T-helper 1 cell (primary cell): ENCODE measurements at regions not wholly inside any gene's neighbourhood (a gene's known extent, or its start where the extent isn't known, plus 50 kb on each side); places are given as distances from the start of the nearest gene placed in this dataset.

Experiments
- DNase-seq, 5 donors: peaks; one replicate each; pipeline ENCODE4 v3.0.0-alpha.2; 2012 to 2020

GRCh38 chr4:171759274-171759673 is 53.9 kb upstream of the GALNTL6 start:
- DNase-seq = no peak

- DNase-seq = no peak
Measured at GRCh38 chr4:171751538-171751937, 61.7 kb upstream of the GALNTL6 start.

GRCh38 chr4:171746418-171746817 is 66.8 kb upstream of the GALNTL6 start:
- DNase-seq = no peak

- no peak for DNase-seq
Measured at GRCh38 chr4:171742436-171742835, 70.8 kb upstream of the GALNTL6 start.

- DNase-seq = no peak
Measured at GRCh38 chr4:171727185-171727584, 86.0 kb upstream of the GALNTL6 start.

GRCh38 chr4:171721937-171722336 is 91.3 kb upstream of the GALNTL6 start:
- DNase-seq = no peak

- DNase-seq = no peak
Measured at GRCh38 chr4:171719691-171720090, 93.5 kb upstream of the GALNTL6 start.

GRCh38 chr4:171718665-171719064 is 94.5 kb upstream of the GALNTL6 start:
- no peak for DNase-seq

- DNase-seq = no peak
Measured at GRCh38 chr4:171718069-171718468, 95.1 kb upstream of the GALNTL6 start.

- no peak for DNase-seq
Measured at GRCh38 chr4:171717231-171717741, 95.9 kb upstream of the GALNTL6 start.

- DNase-seq = no peak
Measured at GRCh38 chr4:171715973-171716372, 97.2 kb upstream of the GALNTL6 start.

GRCh38 chr4:171714791-171715454 is 98.3 kb upstream of the GALNTL6 start:
- no peak for DNase-seq

- DNase-seq = no peak
Measured at GRCh38 chr4:171710743-171711142, 102.5 kb upstream of the GALNTL6 start.

GRCh38 chr4:171676555-171677215 is 136.5 kb upstream of the GALNTL6 start:
- DNase-seq = no peak

- no peak for DNase-seq
Measured at GRCh38 chr4:171674781-171675180, 138.4 kb upstream of the GALNTL6 start.

- DNase-seq = no peak
Measured at GRCh38 chr4:171668403-171668802, 144.8 kb upstream of the GALNTL6 start.

GRCh38 chr4:171667906-171668305 is 145.3 kb upstream of the GALNTL6 start:
- DNase-seq = no peak

- no peak for DNase-seq
Measured at GRCh38 chr4:171651071-171651470, 162.1 kb upstream of the GALNTL6 start.

GRCh38 chr4:171650543-171650942 is 162.7 kb upstream of the GALNTL6 start:
- no peak for DNase-seq

- no peak for DNase-seq
Measured at GRCh38 chr4:171648926-171649325, 164.3 kb upstream of the GALNTL6 start.

- DNase-seq = no peak
Measured at GRCh38 chr4:171646984-171647383, 166.2 kb upstream of the GALNTL6 start.

GRCh38 chr4:171644430-171645057 is 168.7 kb upstream of the GALNTL6 start:
- DNase-seq = no peak

GRCh38 chr4:171639540-171639939 is 173.7 kb upstream of the GALNTL6 start:
- DNase-seq = peak in 1 of 5 donors; percentile 6

GRCh38 chr4:171636606-171637005 is 176.6 kb upstream of the GALNTL6 start:
- DNase-seq = no peak
